NCI-H2227 (cell line): ENCODE measurements at regions not wholly inside any gene's neighbourhood (a gene's known extent, or its start where the extent isn't known, plus 50 kb on each side); places are given as distances from the start of the nearest gene placed in this dataset.

Source experiments
- DNase-seq: peaks from one replicate; lab custom pipeline; 2025; ENCODE audit not compliant: unreplicated experiment; lab: John Stamatoyannopoulos, UW

DNA sequence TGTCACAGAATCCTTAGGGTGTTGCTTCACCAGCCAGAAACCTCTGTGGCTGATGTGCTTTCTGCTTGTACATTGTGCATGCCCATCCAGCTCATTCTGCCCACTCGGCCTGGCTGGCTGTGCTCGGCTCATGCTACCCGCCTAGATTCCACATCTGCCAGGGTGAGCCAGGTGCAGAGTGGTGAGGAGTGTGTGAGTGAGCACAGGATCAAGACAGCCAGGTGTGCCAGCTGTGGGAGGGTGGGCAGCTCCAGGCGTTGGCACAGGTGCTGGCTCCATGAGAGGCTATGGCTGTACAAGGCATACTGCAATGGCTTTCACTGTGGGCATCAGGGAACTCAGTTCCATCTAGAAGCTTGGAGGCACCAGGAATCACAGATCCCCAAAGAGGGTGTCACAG lies 1321.8 kb upstream of the CRIM1 start:
- no peak for DNase-seq

DNA sequence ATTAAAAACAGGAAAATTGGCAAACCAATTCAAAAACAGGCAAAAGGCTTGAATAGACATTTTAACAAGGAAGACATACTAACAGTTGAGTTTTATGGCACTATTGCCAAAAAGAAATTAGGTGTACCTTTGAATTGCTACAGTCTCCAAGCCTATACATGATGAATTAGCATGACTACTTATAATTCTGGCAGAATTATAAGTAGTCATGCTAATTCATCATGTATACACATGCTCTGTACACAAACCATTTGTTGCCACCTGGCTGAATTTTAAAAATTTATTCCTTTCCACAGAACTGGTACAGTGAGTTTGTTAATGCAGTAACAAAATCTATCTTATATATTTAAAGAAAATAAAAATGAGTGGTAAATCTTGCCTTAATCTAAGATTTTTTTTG lies 1332.0 kb upstream of the CRIM1 start:
- DNase-seq: no peak

DNA sequence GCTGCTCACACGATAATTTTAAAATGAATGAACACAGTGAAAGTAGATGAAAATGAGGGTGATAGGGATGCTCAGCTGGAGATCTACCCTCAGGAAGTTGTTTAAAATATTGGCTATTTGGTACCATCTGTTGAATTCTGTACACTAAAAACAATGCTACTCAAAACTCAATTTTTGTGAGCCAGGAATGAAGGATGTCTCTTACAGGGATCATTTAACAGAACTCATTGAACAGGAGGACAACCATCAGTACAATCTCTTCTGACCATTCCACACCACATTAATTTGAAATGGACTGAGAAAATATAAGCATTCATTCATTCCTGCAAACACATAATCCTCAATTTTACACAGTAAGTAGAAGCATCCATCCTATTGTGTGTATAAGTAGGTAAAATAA lies 1355.1 kb upstream of the CRIM1 start:
- no peak for DNase-seq

DNA sequence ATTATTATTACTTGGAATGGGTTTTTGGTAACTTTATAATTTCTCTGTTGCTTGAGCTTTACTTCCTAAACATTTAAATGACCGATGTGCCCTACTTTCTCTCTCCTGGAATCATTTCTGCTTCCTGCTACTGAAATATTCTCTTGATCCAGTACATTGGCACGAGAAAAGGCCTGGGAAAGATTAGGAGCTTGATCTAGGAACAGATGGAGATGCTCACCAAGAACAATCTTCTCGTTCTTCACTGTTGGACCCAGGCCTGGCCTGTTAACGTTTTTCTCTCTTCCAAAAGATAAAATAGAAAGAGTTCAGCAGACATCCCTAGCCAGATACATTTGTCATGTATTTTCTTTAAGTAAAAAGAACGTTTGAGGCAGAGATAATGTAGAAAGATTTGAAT lies 1356.8 kb upstream of the CRIM1 start:
- DNase-seq: no peak

DNA sequence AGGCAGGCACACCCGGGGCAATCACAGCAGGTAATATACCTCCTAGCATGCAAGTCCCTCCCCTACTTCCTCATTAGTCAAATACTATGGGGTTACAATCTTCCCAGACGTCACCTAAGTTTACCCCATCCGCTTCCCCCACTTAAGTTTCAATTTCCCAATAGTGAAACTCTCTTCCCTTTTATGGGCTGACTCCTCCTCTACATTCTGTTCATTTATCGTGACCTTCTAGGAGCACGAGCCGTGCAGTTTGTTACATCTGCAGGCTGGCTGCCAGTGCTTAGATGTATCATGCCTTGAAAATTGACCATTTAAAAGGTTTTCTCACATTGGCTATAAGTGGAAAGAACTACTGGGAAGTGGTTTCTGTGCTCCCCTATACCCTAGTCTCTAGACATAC lies 1357.8 kb upstream of the CRIM1 start:
- no peak for DNase-seq

DNA sequence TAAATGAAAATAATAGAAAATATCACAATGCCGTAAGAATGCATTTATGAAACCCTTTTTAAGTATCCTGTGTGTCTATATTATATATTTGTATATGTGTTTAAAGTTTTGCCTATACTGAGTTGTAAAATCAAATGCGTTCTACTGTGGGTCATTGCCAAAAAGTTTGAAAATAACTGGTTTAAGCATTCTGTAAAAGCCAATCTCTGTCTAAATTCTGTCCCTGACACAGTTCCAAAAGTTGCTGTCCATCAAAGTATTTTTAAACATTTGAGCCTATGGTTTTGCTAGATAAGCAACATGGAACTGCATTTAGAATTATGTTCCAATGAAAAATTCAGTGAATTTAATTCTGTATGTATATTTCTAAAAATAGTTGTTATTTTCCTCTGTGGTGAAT lies 1360.4 kb upstream of the CRIM1 start:
- no peak for DNase-seq

- DNase-seq: no peak
Measured at GRCh38 chr2:34991508-34992274, 1363.9 kb upstream of the CRIM1 start.

GRCh38 chr2:34985474-34985873 lies 1370.1 kb upstream of the CRIM1 start:
- DNase-seq: no peak

- DNase-seq: no peak
Measured at GRCh38 chr2:34980689-34981088, 1374.9 kb upstream of the CRIM1 start.

GRCh38 chr2:34979148-34979547 lies 1376.4 kb upstream of the CRIM1 start:
- no peak for DNase-seq

GRCh38 chr2:34961822-34962221 lies 1362.7 kb upstream of the FAM98A start:
- no peak for DNase-seq

DNA sequence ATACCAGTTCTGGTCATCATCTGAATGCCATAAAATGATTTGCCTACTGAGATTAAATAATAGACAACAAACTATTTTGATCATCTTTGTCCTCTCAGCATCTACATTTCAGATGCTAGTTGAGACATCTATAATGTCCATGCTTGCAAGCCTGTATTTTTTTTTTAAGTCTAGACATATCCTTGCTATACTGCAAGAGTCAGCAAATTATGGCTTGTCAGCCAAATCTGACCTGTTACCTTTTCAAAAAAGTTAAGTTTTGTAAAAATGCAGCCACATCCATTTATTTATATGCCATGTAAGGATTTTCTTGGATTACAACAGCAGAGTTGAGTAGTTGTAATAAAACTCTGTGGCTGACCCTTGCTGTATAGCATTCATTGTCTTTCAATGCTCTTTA lies 1355.7 kb upstream of the FAM98A start:
- no peak for DNase-seq

GRCh38 chr2:34950797-34951196 lies 1351.7 kb upstream of the FAM98A start:
- DNase-seq: no peak

DNA sequence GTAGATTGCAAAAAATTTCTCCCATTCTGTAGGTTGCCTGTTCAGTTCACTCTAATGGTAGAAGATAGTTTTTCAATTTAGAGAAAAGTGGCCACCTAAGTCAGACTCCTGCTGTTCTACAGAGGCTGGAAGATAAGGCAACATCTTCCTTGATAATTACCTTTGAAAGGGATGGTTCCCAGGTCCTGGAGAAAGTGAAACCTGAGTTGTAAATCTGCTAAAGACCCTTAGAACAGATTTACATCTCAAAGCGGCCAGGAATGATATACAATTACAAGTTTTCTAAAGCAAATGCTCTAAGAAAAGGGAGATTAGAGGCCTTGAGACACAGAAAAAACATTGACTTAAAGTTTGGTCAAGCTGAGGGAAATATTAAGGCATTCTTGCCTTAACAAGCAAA lies 1350.2 kb upstream of the FAM98A start:
- no peak for DNase-seq

DNA sequence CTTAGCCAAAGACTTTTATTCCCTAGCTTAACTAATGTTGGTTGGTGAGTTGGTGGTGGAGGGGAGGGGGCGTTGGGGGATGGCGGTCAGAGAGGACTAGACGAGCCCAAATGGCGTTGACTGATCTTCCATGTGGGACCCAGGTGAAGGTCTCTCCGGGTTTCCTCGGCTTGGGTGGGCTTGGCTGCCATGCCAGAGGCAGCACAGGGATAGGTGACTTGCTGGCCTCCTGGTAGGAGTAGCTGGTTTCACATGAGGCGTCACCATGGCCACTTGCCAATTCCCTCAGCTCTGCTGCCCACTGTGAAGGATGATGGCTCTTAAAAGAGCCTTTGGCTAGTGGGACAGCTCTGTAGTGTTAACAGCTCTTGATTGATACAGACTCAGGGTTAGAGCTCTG lies 1337.0 kb upstream of the FAM98A start:
- DNase-seq: no peak

GRCh38 chr2:34912084-34912483 lies 1313.0 kb upstream of the FAM98A start:
- DNase-seq: no peak

DNA sequence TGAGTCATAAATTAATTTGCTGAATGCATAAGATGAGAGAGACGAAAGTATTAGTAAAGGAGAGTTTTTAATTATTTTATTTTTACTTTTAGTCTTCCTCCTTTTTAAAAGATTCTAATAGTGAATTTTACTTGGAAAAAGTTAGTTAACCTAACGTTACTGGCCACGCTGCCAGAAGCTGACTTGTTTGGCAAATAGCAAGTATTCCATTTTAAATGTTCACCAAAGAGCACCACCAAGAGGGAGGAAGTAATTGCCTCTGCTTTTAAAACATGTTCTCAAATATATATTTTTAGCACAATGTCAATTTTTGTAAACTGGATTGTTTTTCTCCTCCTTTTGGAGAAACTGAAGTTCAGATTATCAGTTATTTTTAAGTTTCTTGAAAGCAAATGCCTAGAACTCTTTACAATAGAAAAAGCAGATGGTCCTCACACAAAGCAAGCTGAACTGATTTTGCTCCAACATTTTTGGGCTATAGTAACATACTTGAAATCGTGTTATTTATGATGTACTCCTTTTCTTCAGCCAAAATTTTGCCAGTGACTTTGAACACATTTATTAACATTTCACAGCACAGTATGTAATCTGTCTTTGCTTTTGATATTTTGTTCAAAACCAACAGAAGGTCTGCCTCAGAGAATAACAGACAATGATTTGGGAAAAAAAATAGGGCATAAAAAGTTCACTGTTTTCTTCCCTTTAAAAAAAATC lies 1311.0 kb upstream of the FAM98A start:
- DNase-seq: no peak

- no peak for DNase-seq
Measured at GRCh38 chr2:34907812-34908211, 1308.7 kb upstream of the FAM98A start.

- no peak for DNase-seq
Measured at GRCh38 chr2:34901739-34902138, 1302.6 kb upstream of the FAM98A start.

DNA sequence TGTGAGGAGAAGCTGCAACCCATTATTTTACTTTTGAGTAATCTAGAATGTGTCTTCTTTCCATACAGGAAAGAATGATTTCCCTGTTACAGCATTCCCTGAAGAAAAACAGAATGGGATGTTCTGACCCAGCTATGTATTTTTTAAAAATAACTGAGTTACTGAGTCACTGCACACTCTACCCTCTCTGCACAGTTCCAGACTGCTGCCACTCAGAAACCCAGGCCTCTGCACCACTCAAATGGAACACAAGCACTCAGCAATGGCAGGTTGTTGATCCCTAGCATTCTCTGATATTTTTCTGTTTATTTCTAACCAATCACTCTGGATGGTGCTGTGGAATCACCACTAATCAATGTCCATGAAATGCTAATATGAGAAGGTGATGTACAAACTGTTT lies 1300.0 kb upstream of the FAM98A start:
- DNase-seq: no peak

DNA sequence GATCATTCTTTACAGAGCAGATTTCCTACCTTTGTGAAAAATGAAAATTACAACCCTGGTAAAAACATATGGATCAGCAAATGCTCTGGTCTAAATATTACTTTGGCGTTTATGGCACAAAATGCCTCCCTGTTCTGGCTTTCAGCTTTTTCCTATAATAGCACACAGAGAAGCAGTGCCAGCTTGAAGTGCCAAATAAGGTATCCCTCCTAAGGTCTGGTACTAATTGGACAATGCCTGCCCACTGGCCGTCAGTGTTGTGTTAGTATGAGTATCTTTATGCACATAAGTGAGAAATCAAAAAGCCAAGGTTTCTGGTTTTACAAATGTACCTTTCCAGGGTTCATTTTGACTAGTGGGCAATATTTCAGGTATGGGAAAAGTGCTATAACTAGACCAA lies 1293.7 kb upstream of the FAM98A start:
- DNase-seq: no peak

- no peak for DNase-seq
Measured at GRCh38 chr2:34892256-34892655, 1293.2 kb upstream of the FAM98A start.
